HG02642 (cell line): ENCODE measurements at regions not wholly inside any gene's neighbourhood (a gene's known extent, or its start where the extent isn't known, plus 50 kb on each side); places are given as distances from the start of the nearest gene placed in this dataset.

Experiments used
- ATAC-seq: cut with Tn5 transposase; IDR thresholded peaks from one replicate; pipeline ENCODE4 v1.9.1; 2021; ENCODE audit warnings: mild to moderate bottlenecking; ENCODE audit not compliant: unreplicated experiment, poor library complexity

- ATAC-seq, result no peak
Observed at GRCh38 chr3:124424396-124424795, 305.9 kb upstream of the UMPS start.

GRCh38 chr3:124425972-124426371 is 304.3 kb upstream of the UMPS start:
- ATAC-seq, result no peak

GRCh38 chr3:124428372-124429128 is 301.7 kb upstream of the UMPS start:
- no peak for ATAC-seq

GRCh38 chr3:124429129-124429815 is 301.0 kb upstream of the UMPS start:
- no peak for ATAC-seq

DNA sequence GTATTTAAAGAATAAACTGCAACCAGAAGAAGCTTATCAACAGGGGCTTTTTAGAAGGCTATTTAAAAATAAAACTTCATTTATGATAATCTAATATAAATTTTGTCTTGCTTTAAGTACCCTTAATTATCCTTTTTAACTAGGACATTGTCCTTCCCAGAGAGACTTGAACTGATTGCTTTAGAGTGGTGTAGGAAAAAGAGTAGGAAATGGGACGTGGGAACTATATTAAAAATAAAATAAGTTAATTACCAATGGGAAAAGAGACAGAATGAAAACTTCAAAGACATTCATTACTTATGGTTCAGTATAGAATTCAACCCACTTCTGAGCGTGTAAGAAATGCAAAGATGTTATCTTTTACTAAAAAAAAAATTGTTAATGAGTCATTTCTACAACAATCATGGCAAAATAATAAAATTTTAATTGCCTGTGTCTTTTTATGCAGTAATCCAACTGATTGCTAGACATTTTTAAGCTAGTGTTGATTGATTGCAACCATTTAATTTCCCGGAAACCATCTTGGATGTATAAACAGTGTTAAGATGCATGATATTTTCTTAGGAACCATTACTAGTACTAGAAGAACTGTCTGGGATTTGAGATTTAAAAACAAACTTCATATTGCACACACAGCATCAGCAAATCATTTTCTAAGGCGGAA is 298.8 kb upstream of the UMPS start:
- no peak for ATAC-seq

DNA sequence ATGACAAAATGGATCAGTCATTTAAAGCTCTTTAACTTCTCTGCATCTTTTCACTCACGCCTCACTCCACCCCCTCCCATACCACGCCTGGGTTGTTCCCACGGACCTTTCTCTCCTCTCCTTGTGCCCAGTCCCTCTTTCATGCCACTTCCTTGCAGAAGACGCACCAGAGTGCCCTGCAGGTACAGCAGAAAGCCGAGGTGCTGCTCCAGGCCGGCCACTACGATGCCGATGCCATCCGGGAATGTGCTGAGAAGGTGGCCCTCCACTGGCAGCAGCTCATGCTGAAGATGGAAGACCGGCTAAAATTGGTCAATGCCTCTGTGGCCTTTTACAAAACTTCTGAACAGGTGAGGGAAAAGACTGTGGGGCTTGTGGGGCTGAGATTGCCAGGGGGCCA is 296.1 kb upstream of the UMPS start:
- ATAC-seq, result no peak

- no peak for ATAC-seq
Observed at GRCh38 chr3:124435467-124435866, 294.8 kb upstream of the UMPS start.

- ATAC-seq, result no peak
Observed at GRCh38 chr3:124438813-124439212, 291.4 kb upstream of the UMPS start.

DNA sequence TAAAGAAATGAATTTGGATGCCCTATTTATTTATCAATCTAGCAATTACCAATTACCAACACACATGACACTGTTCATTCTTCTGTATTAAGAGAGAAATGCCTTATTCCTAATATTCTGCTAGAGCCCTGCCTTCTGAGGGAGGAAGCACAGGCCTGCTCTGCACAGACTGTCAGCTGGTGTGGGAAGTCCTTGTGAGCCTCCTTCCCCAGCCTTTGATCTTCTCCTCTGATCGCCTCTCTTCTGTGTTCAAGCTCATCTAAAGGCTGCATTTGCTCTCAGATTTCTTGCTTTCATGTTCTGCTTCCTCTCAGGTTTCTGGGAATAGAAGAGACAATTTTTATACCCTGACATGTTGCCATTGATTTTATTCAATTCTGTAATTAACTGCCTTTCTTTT is 290.6 kb upstream of the UMPS start:
- ATAC-seq, result no peak

GRCh38 chr3:124441766-124442165 is 288.5 kb upstream of the UMPS start:
- ATAC-seq, result no peak

- ATAC-seq, result no peak
Observed at GRCh38 chr3:124442463-124442862, 287.8 kb upstream of the UMPS start.

DNA sequence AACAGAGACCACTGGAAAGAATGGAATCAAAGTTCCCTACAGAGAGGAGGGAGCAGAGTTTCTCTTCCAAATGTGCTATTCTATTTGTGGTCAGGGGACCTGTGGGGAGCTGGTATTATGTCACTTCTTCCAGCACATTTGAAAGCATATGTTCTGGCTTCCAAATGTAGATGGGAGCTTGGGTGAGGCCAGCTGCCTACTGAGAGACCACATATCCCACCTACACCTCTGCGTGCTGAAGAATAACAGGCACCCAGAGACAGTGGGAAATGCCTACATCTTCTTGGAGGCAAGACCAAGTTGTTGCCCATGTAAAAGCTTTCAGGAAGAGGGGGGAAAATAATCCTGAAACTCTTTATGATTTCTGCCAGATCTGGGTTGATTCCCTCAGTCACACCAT is 286.8 kb upstream of the UMPS start:
- no peak for ATAC-seq

DNA sequence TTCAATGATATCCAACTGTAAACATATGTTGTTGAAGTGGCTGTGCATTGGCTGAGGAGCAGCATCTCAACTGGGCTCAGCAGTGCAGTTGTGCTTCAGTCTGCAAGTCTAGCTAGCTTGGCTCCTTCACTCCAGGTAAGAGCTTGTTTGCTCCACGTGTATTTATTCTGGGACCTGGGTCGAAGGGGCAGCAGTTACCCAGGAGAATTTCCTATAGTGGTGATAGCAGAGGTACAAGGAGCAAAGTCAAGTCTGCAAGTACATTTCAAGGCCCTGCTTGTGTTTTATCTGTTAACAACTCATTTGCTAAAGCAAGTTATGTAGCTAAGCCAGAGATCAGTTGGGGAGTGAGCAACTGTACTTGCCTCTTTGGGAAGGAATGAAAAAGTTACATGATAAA is 286.2 kb upstream of the UMPS start:
- no peak for ATAC-seq

- ATAC-seq, result no peak
Observed at GRCh38 chr3:124444896-124445295, 285.4 kb upstream of the UMPS start.

GRCh38 chr3:124447845-124448244 is 282.4 kb upstream of the UMPS start:
- ATAC-seq, result no peak

DNA sequence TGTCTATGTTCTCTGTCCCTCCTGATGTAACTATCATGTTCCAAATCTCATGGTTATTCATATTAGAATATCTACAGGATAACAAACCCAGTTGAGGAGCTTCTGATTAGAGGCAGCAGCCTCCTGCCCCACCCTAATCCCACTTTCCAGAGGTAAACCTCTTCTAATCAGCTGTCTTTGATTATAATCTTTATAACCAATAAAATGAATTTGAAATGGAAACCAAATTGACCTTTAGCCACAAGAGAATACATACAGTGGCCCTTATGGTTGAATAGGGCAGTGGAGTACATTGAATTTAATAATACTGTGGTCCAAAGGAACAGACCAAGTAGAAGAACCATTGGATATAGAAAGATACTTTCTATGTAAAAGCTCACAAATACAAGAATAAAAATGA is 281.3 kb upstream of the UMPS start:
- no peak for ATAC-seq

DNA sequence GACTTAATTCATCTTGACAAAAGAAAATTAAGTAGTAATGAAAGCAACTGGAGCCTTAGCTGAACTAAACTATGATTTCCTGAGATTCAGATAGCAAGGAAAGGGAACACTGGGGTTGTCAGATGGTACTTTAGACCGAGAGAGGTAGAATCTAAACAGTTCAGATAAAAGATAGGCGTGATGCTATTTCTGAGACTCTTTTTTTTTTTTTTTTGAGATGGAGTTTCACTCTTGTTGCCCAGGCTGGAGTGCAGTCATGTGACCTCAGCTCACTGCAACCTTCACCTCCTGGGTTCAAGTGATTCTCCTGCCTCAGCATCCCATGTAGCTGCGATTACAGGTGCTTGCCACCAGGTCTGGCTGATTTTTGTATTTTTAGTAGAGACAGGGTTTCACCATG is 279.9 kb upstream of the UMPS start:
- no peak for ATAC-seq

DNA sequence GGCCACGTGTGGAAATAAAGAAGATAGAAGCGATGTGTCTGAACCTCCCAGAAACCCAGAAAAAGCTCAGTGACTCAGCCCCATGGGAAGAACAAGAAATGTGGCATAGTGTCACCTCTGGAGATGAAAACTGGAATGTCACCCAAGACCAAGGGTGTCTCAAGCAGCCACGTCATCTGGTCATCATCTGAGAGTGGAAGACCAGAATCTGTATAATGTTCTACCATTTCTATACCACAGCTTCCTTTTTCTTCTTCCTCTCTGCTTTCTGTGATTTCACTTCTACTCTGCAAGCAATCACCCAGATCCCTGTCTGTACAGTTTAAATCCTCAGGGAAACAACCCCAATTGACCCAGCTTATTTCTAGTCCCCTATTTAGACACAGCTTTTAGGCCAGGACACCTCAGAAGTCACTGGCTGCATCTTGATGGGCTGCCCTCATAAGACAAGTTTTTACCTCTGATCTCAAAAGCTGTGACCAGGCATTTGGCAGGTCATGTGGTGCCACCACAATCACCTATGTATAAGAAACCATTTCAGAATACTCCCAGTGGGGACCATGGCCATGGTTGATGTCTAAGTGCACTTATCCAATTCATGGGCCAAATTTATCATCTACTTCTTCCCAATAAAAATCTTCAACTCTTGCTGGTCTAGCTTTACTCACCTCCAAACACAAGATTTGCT is 278.5 kb upstream of the UMPS start:
- peak; percentile 64 for ATAC-seq

DNA sequence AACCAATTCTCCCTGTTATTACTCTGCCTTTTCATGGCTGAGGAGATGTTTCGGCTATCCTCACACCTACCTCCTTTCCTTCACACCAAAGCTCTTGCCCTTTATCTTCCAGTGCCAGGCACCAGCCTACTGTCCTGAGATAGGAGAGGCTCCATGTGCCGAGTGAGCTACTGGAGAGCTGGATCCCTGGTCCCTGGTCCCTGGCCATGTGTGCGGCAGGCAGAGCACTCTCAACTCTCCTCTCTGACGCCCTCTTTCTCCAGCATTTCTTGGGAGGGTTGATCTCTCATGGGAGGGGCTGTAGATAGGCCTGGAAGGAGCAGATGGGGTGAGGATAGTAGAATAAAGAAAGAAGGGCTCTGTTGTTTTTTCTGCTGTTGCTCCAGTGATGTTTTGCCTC is 277.1 kb upstream of the UMPS start:
- ATAC-seq, result no peak

DNA sequence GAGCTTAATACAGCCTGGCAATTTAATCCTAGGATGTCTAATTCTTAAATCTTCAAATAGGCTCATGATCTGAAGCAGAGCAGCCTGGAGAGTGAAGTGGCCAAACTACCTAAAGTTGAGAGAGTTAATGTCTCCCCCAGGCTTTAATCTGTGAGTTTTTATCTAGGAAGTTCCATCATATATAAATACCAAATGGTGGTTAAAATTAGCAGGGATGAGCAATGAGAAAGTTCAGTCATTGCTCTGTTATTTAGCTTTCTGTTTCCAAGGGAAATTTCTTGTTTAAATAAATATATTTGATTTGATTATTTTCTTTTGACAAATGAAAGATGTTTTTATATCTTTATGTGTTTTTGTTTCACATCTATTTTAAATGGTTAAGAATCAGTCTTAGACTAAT is 274.4 kb upstream of the UMPS start:
- no peak for ATAC-seq

GRCh38 chr3:124456506-124456905 is 273.7 kb upstream of the UMPS start:
- ATAC-seq, result no peak
